ENCODE measurements at regions not wholly inside any gene's neighbourhood (a gene's known extent, or its start where the extent isn't known, plus 50 kb on each side); places are given as distances from the start of the nearest gene placed in this dataset.

- intact Hi-C loops (cut with DNase I): no loop called here
- no peaks in the 10 kb centered on the region for H3K4me1 ChIP-seq
- no peaks in the 10 kb centered on the region for H3K36me3 ChIP-seq
- no peak for DNase-seq
- H3K4me3 ChIP-seq (replicated peaks in 1 of 3): no peak overlapping the region
- TF ChIP-seq POLR2A (IDR thresholded peaks at IDR 0.05) (no peak), CTCF (IDR thresholded peaks at IDR 0.05) (no peak)
- WGBS, 2 donors: 97% methylated on average over 3 of the region's 3 CpGs
- no peaks in the 10 kb centered on the region for H3K9me3 ChIP-seq
- H3K27me3 ChIP-seq: no peaks in the 10 kb centered on the region
- no peak overlapping the region for H3K27ac ChIP-seq
Measured at GRCh38 chr13:104181526-104182231, 1115.5 kb upstream of the SLC10A2 start.

GRCh38 chr13:104170980-104171555 lies 1104.9 kb upstream of the SLC10A2 start:
- no peak overlapping the region for H3K4me3 ChIP-seq (replicated peaks in 1 of 3)
- no peaks in the 10 kb centered on the region for H3K9me3 ChIP-seq
- TF ChIP-seq CTCF (IDR thresholded peaks at IDR 0.05) (no peak), POLR2A (IDR thresholded peaks at IDR 0.05) (no peak)
- DNase-seq: no peak
- H3K27ac ChIP-seq: no peak overlapping the region
- no peaks in the 10 kb centered on the region for H3K4me1 ChIP-seq
- WGBS, 2 donors: 38 to 40% methylated on average over 8 of the region's 8 CpGs
- H3K36me3 ChIP-seq: no peaks in the 10 kb centered on the region
- intact Hi-C loops (cut with DNase I): no loop called here
- no peaks in the 10 kb centered on the region for H3K27me3 ChIP-seq

- Histone ChIP-seq H3K4me3 (replicated peaks in 1 of 3) (no peak overlapping the region), H3K27me3 (no peaks in the 10 kb centered on the region), H3K4me1 (no peaks in the 10 kb centered on the region), H3K36me3 (no peaks in the 10 kb centered on the region), H3K9me3 (no peaks in the 10 kb centered on the region), H3K27ac (no peak overlapping the region)
- DNase-seq: no peak
- 86% methylated on average over 4 of the region's 4 CpGs for WGBS, 2 donors
- no peak for TF ChIP-seq CTCF (IDR thresholded peaks at IDR 0.05)
- intact Hi-C loops (cut with DNase I): no loop called here
Measured at GRCh38 chr13:104163866-104164630, 1097.8 kb upstream of the SLC10A2 start.

- Histone ChIP-seq H3K9me3 (no peaks in the 10 kb centered on the region), H3K4me3 (replicated peaks in 1 of 3) (no peak overlapping the region), H3K27me3 (no peaks in the 10 kb centered on the region), H3K27ac (no peak overlapping the region), H3K4me1 (no peaks in the 10 kb centered on the region), H3K36me3 (no peaks in the 10 kb centered on the region)
- 94 to 97% methylated on average over 1 of the region's 1 CpG for WGBS, 2 donors
- DNase-seq: no peak
- TF ChIP-seq POLR2A (IDR thresholded peaks at IDR 0.05): no peak
- no peak for TF ChIP-seq CTCF (IDR thresholded peaks at IDR 0.05)
- intact Hi-C loops (cut with DNase I): no loop called here
Measured at GRCh38 chr13:104160536-104160935, 1094.3 kb upstream of the SLC10A2 start.

Data from thyroid gland (tissue), 4 donors.